ENCODE measurements at regions not wholly inside any gene's neighbourhood (a gene's known extent, or its start where the extent isn't known, plus 50 kb on each side); places are given as distances from the start of the nearest gene placed in this dataset.

- TF ChIP-seq CTCF (conservative IDR thresholded peaks at IDR 0.05; ENCODE audit: low read length), result no peak
- TF ChIP-seq EZH2phosphoT487 (IDR thresholded peaks at IDR 0.05; ENCODE audit: borderline replicate concordance), result no peak
Observed at GRCh38 chr9:106625259-106625789, 237.6 kb upstream of the ZNF462 start.

All from Loucy (cell line).